Mesodermal cell (in vitro differentiated cells): ENCODE measurements at regions not wholly inside any gene's neighbourhood (a gene's known extent, or its start where the extent isn't known, plus 50 kb on each side); places are given as distances from the start of the nearest gene placed in this dataset.

Experiments used
- H3K27ac ChIP-seq: 2 replicates; pipeline ENCODE4 v1.7.0; 2013; ENCODE audit warnings: mild to moderate bottlenecking, low read depth, low read length, moderate library complexity; ENCODE audit not compliant: severe bottlenecking
- H3K36me3 ChIP-seq: 2 replicates; pipeline ENCODE4 v1.7.1; 2013; ENCODE audit warnings: mild to moderate bottlenecking, low read length, moderate library complexity; ENCODE audit not compliant: control insufficient read depth, insufficient read depth
- H3K4me1 ChIP-seq: one replicate; pipeline ENCODE4 v1.7.1; 2013; ENCODE audit warnings: mild to moderate bottlenecking, low read length; ENCODE audit not compliant: insufficient read depth, control insufficient read depth, poor library complexity, severe bottlenecking
- H3K4me3 ChIP-seq: 2 replicates; pipeline ENCODE4 v1.7.0; 2013; ENCODE audit warnings: low read length, control low read depth, mild to moderate bottlenecking; ENCODE audit not compliant: insufficient read depth, poor library complexity, severe bottlenecking; ENCODE audit errors: extremely low read depth
- H3K9me3 ChIP-seq: 2 replicates; pipeline ENCODE4 v1.7.1; 2013; ENCODE audit warnings: mild to moderate bottlenecking, low read length, moderate library complexity; ENCODE audit not compliant: control insufficient read depth
- WGBS, 2 experiments: methylation state at CpG; one replicate each; pipeline ENCODE4 v1.1.5; 2013; ENCODE audit warnings: missing lambda C conversion rate in 2 of 2; ENCODE audit not compliant: insufficient coverage in 2 of 2; 5-methylcytosine and 5-hydroxymethylcytosine counted together

- Histone ChIP-seq H3K9me3 (no peaks in the 10 kb centered on the region), H3K27ac (no peak overlapping the region), H3K4me3 (no peak overlapping the region), H3K4me1 (peaks cover 10% of the 10 kb centered on the region), H3K36me3 (no peaks in the 10 kb centered on the region)
- WGBS, 2 experiments, result 93% methylated on average over 20 to 24 of the region's 24 CpGs
Measured at GRCh38 chr10:78176320-78177317, 143.0 kb downstream of the RPS24 start.

DNA sequence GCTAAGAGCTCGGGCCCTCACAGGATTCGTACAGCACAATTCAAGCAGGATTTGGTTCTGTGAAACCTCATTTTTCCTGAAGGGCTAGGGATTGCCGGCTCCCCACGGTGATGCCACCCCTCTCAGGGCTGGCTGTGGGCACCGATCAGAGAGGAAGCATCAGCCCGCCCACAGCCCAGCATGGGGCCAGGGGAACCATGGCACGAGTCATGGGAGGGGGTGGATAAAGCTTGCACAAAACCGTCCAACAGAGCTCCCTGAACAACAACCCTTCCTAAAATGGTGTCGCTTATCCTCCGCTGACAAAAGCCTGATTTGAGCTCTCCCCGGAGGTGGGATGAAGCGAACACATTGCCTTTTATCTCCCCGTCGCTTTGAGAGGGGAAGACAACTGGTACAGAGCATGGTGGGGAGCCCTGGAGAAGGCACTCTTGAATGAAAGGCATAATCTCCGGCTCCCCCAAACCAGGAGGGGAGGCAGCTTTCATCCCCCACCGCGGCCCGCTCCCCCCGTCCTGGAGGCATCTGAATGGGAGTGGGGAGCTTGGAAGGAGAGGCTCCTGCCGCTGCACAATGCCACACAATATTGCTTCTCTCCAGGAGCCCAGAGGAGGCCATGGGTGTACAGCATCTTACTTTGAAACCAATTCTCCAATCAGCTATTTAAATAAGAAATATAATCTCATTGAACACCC, 144.0 kb downstream of the RPS24 start:
- H3K36me3 ChIP-seq, result no peaks in the 10 kb centered on the region
- WGBS, 2 experiments, result 66 to 82% methylated on average over 12 of the region's 20 CpGs
- H3K9me3 ChIP-seq, result no peaks in the 10 kb centered on the region
- H3K27ac ChIP-seq, result no peak overlapping the region
- peaks cover 10% of the 10 kb centered on the region for H3K4me1 ChIP-seq
- no peak overlapping the region for H3K4me3 ChIP-seq

GRCh38 chr10:78178397-78178796, 144.7 kb downstream of the RPS24 start:
- no peaks in the 10 kb centered on the region for H3K36me3 ChIP-seq
- no peak overlapping the region for H3K4me3 ChIP-seq
- peaks cover 10% of the 10 kb centered on the region for H3K4me1 ChIP-seq
- no peaks in the 10 kb centered on the region for H3K9me3 ChIP-seq
- no peak overlapping the region for H3K27ac ChIP-seq
- WGBS, 2 experiments, result 78 to 84% methylated on average over 8 of the region's 8 CpGs

DNA sequence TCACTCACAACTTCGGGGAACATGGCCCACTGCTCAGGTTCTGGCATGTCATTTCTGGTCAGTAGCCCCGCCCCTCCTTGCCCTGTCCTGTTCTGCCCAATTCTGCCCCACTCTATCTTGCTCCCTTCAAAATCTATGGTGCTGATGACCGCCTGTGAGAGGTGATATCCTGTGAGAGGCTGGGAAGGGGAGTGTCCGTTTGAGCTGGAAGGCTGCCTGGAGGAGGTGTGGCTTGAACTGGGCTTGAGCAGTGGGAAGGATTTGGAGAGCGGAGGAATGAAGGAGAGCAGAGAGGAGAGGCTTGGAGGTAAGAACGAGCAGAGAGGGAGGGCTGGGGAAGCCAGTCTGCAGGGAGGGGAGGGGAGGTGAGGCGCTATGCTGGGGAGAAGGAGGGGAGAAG, 145.3 kb downstream of the RPS24 start:
- WGBS, 2 experiments, result 58 to 61% methylated on average over 5 to 6 of the region's 7 CpGs
- H3K36me3 ChIP-seq, result no peaks in the 10 kb centered on the region

GRCh38 chr10:78179886-78180705, 146.4 kb downstream of the RPS24 start:
- H3K4me3 ChIP-seq, result no peak overlapping the region
- 85 to 92% methylated on average over 14 to 17 of the region's 22 CpGs for WGBS, 2 experiments
- H3K36me3 ChIP-seq, result no peaks in the 10 kb centered on the region
- no peaks in the 10 kb centered on the region for H3K9me3 ChIP-seq
- H3K4me1 ChIP-seq, result peaks cover 10% of the 10 kb centered on the region
- H3K27ac ChIP-seq, result no peak overlapping the region

More for the DNA sequence above, 145.3 kb downstream of the RPS24 start:
- Histone ChIP-seq H3K4me1 (peaks cover 10% of the 10 kb centered on the region), H3K9me3 (no peaks in the 10 kb centered on the region), H3K27ac (no peak overlapping the region), H3K4me3 (no peak overlapping the region)

DNA sequence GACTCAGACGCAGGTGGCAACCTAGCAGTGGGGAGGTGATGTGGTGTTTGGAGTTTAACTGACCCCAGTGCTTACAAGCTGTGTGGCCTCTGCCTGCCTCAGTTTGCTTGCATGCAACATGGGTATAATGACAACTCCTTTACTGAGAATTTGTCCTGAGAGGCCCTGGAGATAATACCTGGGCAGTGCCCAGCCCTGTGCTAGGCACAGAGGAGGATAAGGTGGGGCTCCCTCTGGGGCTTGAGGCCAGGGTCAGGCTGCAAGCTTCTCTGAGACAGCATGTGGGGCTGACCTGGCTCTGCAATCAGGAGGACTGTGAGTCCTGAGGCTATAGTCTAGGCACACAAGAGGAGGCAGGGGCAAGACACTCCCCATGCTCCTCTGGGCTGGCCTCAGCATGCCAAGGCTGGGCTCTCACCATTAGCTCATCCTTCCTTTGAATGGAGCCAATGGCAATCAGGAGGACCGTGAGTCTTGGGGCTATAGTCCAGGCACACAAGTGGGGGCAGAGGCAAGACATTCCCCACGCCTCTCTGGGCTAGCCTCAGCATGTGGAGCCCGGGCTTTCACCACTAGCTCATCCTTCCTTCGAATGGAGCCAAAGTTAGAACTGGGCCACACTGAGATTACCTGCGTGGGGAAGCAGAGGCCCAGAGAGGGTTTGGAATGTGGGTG, 147.9 kb downstream of the RPS24 start:
- Histone ChIP-seq H3K4me1 (peaks cover 6% of the 10 kb centered on the region), H3K36me3 (no peaks in the 10 kb centered on the region), H3K27ac (no peak overlapping the region), H3K9me3 (no peaks in the 10 kb centered on the region), H3K4me3 (no peak overlapping the region)
- WGBS, 2 experiments, result 94 to 95% methylated on average over 5 to 6 of the region's 6 CpGs

DNA sequence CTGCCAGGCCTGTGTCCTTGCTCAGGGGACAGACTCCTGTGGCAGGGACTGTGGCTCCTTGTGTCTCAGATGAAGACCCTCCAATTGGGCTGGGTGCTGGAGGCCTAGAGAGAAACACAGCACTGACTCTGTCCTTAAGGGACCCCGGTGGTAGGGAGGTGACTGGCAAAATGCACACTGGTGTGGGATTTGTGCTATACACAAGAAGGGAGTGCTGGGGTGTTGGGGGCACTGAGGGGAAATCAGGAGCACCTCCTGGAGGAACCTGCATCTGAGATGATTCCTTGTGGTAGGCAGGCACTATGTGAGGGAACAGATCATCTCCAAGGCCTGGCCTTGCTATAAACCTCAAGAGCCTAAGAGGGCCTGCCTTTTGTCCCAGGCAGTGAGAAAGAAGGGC, 149.2 kb downstream of the RPS24 start:
- no peak overlapping the region for H3K27ac ChIP-seq
- H3K9me3 ChIP-seq, result no peaks in the 10 kb centered on the region
- peaks cover under 1% of the 10 kb centered on the region for H3K4me1 ChIP-seq
- WGBS, 2 experiments, result 86 to 100% methylated on average over 1 of the region's 1 CpG
- H3K36me3 ChIP-seq, result no peaks in the 10 kb centered on the region
- no peak overlapping the region for H3K4me3 ChIP-seq

GRCh38 chr10:78184851-78185692, 151.4 kb downstream of the RPS24 start:
- Histone ChIP-seq H3K4me3 (no peak overlapping the region), H3K36me3 (no peaks in the 10 kb centered on the region), H3K4me1 (peaks cover 4% of the 10 kb centered on the region), H3K9me3 (no peaks in the 10 kb centered on the region), H3K27ac (no peak overlapping the region)
- WGBS, 2 experiments, result 93 to 94% methylated on average over 15 to 19 of the region's 19 CpGs

- 89 to 93% methylated on average over 2 of the region's 2 CpGs for WGBS, 2 experiments
- Histone ChIP-seq H3K4me3 (no peak overlapping the region), H3K36me3 (no peaks in the 10 kb centered on the region), H3K4me1 (peaks cover 4% of the 10 kb centered on the region), H3K9me3 (no peaks in the 10 kb centered on the region), H3K27ac (no peak overlapping the region)
Measured at GRCh38 chr10:78185693-78186055, 152.0 kb downstream of the RPS24 start.
